H1 (cell line): ENCODE measurements at regions not wholly inside any gene's neighbourhood (a gene's known extent, or its start where the extent isn't known, plus 50 kb on each side); places are given as distances from the start of the nearest gene placed in this dataset.

Experiments
- SIRT6 ChIP-seq: IDR thresholded peaks from one replicate; pipeline ENCODE4 v1.7.1; 2012; ENCODE audit warnings: low read length, inconsistent platforms
- TF ChIP-seq, protein P1 (sequence below), 3 experiments: IDR thresholded peaks; 1 replicate in 2 of 3; 2 replicates in 1 of 3; pipeline versions ENCODE4 v1.5.1 to v1.6.1; 2011; ENCODE audit warnings: low read length in 3 of 3, mild to moderate bottlenecking in 3 of 3, inconsistent platforms in 2 of 3, low read depth in 1 of 3, moderate library complexity in 1 of 3; ENCODE audit not compliant: insufficient read depth in 1 of 3; ENCODE audit errors: control extremely low read depth in 1 of 3

DNA sequence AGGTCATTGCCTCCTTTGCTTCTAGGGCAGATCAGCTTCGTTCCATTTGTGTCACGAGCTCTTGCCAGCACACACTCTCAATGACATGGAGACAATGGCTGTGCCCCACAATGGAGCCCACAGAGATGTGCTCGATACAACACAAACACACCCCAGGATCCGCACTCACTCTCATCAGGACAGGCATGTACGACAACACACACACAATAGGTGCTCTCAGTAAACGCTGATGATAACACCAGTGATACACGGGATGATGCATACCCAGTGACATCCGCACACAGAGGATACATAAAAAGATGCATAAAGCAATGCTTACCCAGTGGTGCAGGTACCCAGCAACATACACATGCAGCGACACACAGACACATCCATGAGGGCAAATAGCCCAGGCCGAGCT, 61.2 kb upstream of the LBX1 start (continued):
- TF ChIP-seq, protein P1, sequence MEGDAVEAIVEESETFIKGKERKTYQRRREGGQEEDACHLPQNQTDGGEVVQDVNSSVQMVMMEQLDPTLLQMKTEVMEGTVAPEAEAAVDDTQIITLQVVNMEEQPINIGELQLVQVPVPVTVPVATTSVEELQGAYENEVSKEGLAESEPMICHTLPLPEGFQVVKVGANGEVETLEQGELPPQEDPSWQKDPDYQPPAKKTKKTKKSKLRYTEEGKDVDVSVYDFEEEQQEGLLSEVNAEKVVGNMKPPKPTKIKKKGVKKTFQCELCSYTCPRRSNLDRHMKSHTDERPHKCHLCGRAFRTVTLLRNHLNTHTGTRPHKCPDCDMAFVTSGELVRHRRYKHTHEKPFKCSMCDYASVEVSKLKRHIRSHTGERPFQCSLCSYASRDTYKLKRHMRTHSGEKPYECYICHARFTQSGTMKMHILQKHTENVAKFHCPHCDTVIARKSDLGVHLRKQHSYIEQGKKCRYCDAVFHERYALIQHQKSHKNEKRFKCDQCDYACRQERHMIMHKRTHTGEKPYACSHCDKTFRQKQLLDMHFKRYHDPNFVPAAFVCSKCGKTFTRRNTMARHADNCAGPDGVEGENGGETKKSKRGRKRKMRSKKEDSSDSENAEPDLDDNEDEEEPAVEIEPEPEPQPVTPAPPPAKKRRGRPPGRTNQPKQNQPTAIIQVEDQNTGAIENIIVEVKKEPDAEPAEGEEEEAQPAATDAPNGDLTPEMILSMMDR (IDR thresholded peaks at IDR 0.05; ENCODE audit: control extremely low read depth in 1 of 3, insufficient read depth in 1 of 3, low read depth in 1 of 3, low read length in 3 of 3): no peak
- TF ChIP-seq SIRT6: no peak
